ENCODE measurements at regions not wholly inside any gene's neighbourhood (a gene's known extent, or its start where the extent isn't known, plus 50 kb on each side); places are given as distances from the start of the nearest gene placed in this dataset.

- FAIRE-seq = no peak
- H3K4ac ChIP-seq (replicated peaks; ENCODE audit: insufficient read length, low read depth, low read length) = no peak overlapping the region
- H2AFZ ChIP-seq (ENCODE audit: low read length) = no peak overlapping the region
- H3K36me3 ChIP-seq (ENCODE audit: control insufficient read depth in 2 of 4, insufficient read depth in 4 of 4, low read length in 3 of 4) = no peaks in the 10 kb centered on the region
- H3K18ac ChIP-seq (ENCODE audit: extremely low read depth, low read length) = no peak overlapping the region
- no peaks in the 10 kb centered on the region for H3K79me2 ChIP-seq (ENCODE audit: control insufficient read depth in 1 of 2, insufficient read depth in 2 of 2, low read length in 2 of 2)
- CTCF ChIA-PET (ENCODE audit: partially characterized antibody) = interaction anchor here (1.2 kb wide), 1 partner anchor 9 kb away, joined by 3 read pairs; no protein-coding TSS in a partner anchor
- no peak overlapping the region for H2BK12ac ChIP-seq (ENCODE audit: low read depth, low read length)
- WGBS, 2 experiments (ENCODE audit: extremely low coverage in 1 of 2, insufficient coverage in 1 of 2, insufficient read length in 1 of 2, insufficient replicate concordance in 2 of 2, low coverage in 1 of 2, low lambda C conversion rate in 2 of 2, missing lambda C conversion rate in 1 of 2) = 67% methylated on average over 1 of the region's 1 CpG; no CpG with 5 or more reads in 1 of the 2 experiments
- no peaks in the 10 kb centered on the region for H3K9me3 ChIP-seq (ENCODE audit: insufficient read depth in 2 of 2, low read depth in 1 of 2, low read length in 1 of 2)
- no peaks in the 10 kb centered on the region for H3K79me1 ChIP-seq (ENCODE audit: low read depth, low read length)
- no peak overlapping the region for H2BK15ac ChIP-seq (ENCODE audit: low read length)
- H3K23ac ChIP-seq (ENCODE audit: insufficient read length) = no peak overlapping the region
- no peak overlapping the region for H3K14ac ChIP-seq (ENCODE audit: insufficient read length)
- no peak overlapping the region for H3K56ac ChIP-seq (replicated peaks; ENCODE audit: insufficient read length, low read depth, low read length)
- H3K4me3 ChIP-seq (ENCODE audit: extremely low read depth in 1 of 4, insufficient read depth in 2 of 4, low read depth in 3 of 4, low read length in 4 of 4) = no peak overlapping the region
- H2BK120ac ChIP-seq (replicated peaks; ENCODE audit: low read depth, low read length) = no peak overlapping the region
- no peak for TF ChIP-seq RAD21 (IDR thresholded peaks at IDR 0.05 in 1 of 2, conservative IDR thresholded peaks at IDR 0.05 in 1 of 2; ENCODE audit: low read depth in 2 of 2, low read length in 2 of 2)
- no peak for TF ChIP-seq GTF2F1 (IDR thresholded peaks at IDR 0.05; ENCODE audit: borderline replicate concordance, low read depth, low read length)
- no peak for TF ChIP-seq RBBP5 (IDR thresholded peaks at IDR 0.05; ENCODE audit: borderline replicate concordance, low read depth, low read length)
- no peak for TF ChIP-seq TAF1 (IDR thresholded peaks at IDR 0.05; ENCODE audit: low read depth, low read length)
- no peak for TF ChIP-seq JUND (IDR thresholded peaks at IDR 0.05; ENCODE audit: low read length)
- TF ChIP-seq KDM4A (IDR thresholded peaks at IDR 0.05; ENCODE audit: low read depth, low read length, severe bottlenecking) = no peak
- no peak for TF ChIP-seq EZH2 (IDR thresholded peaks at IDR 0.05; ENCODE audit: low read depth, low read length, severe bottlenecking)
- TF ChIP-seq RNF2 (IDR thresholded peaks at IDR 0.05; ENCODE audit: borderline replicate concordance, low read depth, low read length, missing control alignments, poor library complexity, severe bottlenecking) = no peak
- POLR2A ChIA-PET (ENCODE audit: partially characterized antibody) = no interaction called here
- H3K4me2 ChIP-seq (ENCODE audit: insufficient read depth in 1 of 2, low read depth in 2 of 2, low read length in 2 of 2) = no peak overlapping the region
- H4K91ac ChIP-seq (replicated peaks; ENCODE audit: insufficient read length, low read length) = no peak overlapping the region
- no peaks in the 10 kb centered on the region for H4K20me1 ChIP-seq (replicated peaks in 1 of 2; ENCODE audit: control insufficient read depth in 1 of 2, insufficient read depth in 2 of 2, low read length in 2 of 2)
- no peak overlapping the region for H4K5ac ChIP-seq (ENCODE audit: insufficient read length, low read depth, low read length)
- H4K8ac ChIP-seq (ENCODE audit: extremely low read depth, insufficient read depth, low read length) = no peak overlapping the region
- H3K27ac ChIP-seq (ENCODE audit: low read depth, low read length) = no peak overlapping the region
- DNase-seq (ENCODE audit: low read depth in 1 of 2, low spot score in 2 of 2) = no peak
- no peaks in the 10 kb centered on the region for H3K23me2 ChIP-seq (ENCODE audit: low read depth, low read length)
- H2BK20ac ChIP-seq (ENCODE audit: low read length) = no peak overlapping the region
- no peak overlapping the region for H3K9ac ChIP-seq (replicated peaks in 1 of 4; ENCODE audit: extremely low read depth in 1 of 4, low read depth in 3 of 4, low read length in 3 of 4)
- H2BK5ac ChIP-seq (ENCODE audit: low read depth, low read length) = no peak overlapping the region
- H3K4me1 ChIP-seq (replicated peaks in 1 of 4; ENCODE audit: control insufficient read depth in 3 of 4, insufficient read depth in 4 of 4, low read length in 3 of 4) = peaks cover 0 to 6% (median 2%) of the 10 kb centered on the region in 4 experiments; a peak in 3 of 7 replicates
- no peak overlapping the region for H2AK5ac ChIP-seq (ENCODE audit: low read depth, low read length)
- no peaks in the 10 kb centered on the region for H3K27me3 ChIP-seq (replicated peaks in 1 of 4; ENCODE audit: control insufficient read depth in 3 of 4, extremely low read depth in 1 of 4, insufficient read depth in 3 of 4, low read length in 3 of 4)
Measured at GRCh38 chr22:26945565-26945964, 288.2 kb downstream of the MIAT start.

All from H1 (cell line).